ENCODE measurements at regions not wholly inside any gene's neighbourhood (a gene's known extent, or its start where the extent isn't known, plus 50 kb on each side); places are given as distances from the start of the nearest gene placed in this dataset.

GRCh38 chr14:98578204-98578603 is 693.8 kb downstream of the BCL11B start:
- DNase-seq (ENCODE audit: low spot score in 2 of 2) (no peak), ATAC-seq (ENCODE audit: low read depth) (no peak)
- Mint-ChIP-seq H3K36me3 (no peaks in the 10 kb centered on the region), H3K4me1 (no peaks in the 10 kb centered on the region), H3K27me3 (no peaks in the 10 kb centered on the region), H3K4me3 (no peak overlapping the region), H3K27ac (no peak overlapping the region), H3K9me3 (peaks cover 8% of the 10 kb centered on the region)

DNA sequence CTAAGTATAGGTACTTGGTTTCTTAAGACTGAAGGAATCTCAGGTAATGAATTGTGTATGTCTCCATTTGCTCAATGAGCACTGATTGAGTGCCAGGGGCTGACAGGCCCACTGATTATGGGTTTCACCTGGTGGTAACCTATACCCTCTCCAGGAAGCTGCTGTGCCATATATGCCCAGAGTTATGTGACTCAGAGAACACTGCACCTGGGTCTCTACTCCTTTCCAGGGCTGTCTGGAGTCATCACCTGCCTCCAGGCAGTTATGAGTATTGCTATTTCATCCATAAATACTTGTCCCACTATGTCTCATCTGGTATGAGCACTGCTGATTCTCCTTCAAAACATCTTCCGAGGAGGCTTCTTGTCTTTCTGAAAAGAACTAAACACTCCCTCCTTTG is 692.9 kb downstream of the BCL11B start:
- Mint-ChIP-seq H3K27me3 (no peaks in the 10 kb centered on the region), H3K9me3 (peaks cover 8% of the 10 kb centered on the region), H3K27ac (no peak overlapping the region), H3K4me3 (no peak overlapping the region), H3K36me3 (no peaks in the 10 kb centered on the region), H3K4me1 (no peaks in the 10 kb centered on the region)
- no peak for ATAC-seq (ENCODE audit: low read depth)
- no peak for DNase-seq (ENCODE audit: low spot score in 2 of 2)

DNA sequence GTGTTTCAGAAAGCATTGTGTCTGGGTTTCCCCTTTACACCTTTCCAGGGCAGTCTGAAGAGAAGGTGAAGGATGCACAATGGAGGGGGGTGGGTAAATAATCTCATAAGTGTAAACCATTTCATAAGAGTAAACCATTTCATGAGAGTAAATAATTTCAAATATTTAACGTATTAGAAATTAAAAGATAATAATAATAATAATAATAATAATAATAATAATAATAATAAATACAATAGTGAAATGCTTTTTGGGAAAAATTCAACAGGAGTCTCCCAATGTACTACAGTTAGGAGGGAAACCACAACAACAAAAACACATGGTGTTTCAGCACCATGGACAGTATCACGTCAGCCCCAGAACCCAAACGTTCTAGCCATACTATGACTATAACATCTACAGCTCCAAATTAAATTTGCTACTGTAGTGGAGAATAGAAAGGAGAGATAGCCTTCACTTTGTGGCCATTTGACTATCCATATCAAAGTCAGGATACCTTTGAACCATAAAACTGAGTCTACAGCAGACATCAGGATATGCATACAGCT is 691.8 kb downstream of the BCL11B start:
- Mint-ChIP-seq H3K27me3 (no peaks in the 10 kb centered on the region), H3K36me3 (no peaks in the 10 kb centered on the region), H3K4me3 (no peak overlapping the region), H3K27ac (no peak overlapping the region), H3K9me3 (peaks cover 10% of the 10 kb centered on the region), H3K4me1 (no peaks in the 10 kb centered on the region)
- DNase-seq (ENCODE audit: low spot score in 2 of 2) (no peak), ATAC-seq (ENCODE audit: low read depth) (no peak)

GRCh38 chr14:98582276-98582675 is 689.7 kb downstream of the BCL11B start:
- Mint-ChIP-seq H3K4me1 (no peaks in the 10 kb centered on the region), H3K4me3 (no peak overlapping the region), H3K27me3 (no peaks in the 10 kb centered on the region), H3K9me3 (peaks cover 10% of the 10 kb centered on the region), H3K36me3 (no peaks in the 10 kb centered on the region), H3K27ac (no peak overlapping the region)
- no peak for DNase-seq (ENCODE audit: low spot score in 2 of 2)
- no peak for ATAC-seq (ENCODE audit: low read depth)

- Mint-ChIP-seq H3K36me3 (no peaks in the 10 kb centered on the region), H3K4me1 (no peaks in the 10 kb centered on the region), H3K27ac (no peak overlapping the region), H3K9me3 (peaks cover 8% of the 10 kb centered on the region), H3K4me3 (no peak overlapping the region), H3K27me3 (no peaks in the 10 kb centered on the region)
- ATAC-seq (ENCODE audit: low read depth), result no peak
- no peak for DNase-seq (ENCODE audit: low spot score in 2 of 2)
Observed at GRCh38 chr14:98591161-98591560, 680.8 kb downstream of the BCL11B start.

GRCh38 chr14:98592611-98593170 is 679.3 kb downstream of the BCL11B start:
- Mint-ChIP-seq H3K27me3 (no peaks in the 10 kb centered on the region), H3K4me1 (no peaks in the 10 kb centered on the region), H3K27ac (no peak overlapping the region), H3K36me3 (no peaks in the 10 kb centered on the region), H3K4me3 (no peak overlapping the region), H3K9me3 (peaks cover 11% of the 10 kb centered on the region)
- ATAC-seq (ENCODE audit: low read depth) (no peak), DNase-seq (ENCODE audit: low spot score in 2 of 2) (no peak)

GRCh38 chr14:98593361-98593761 is 678.6 kb downstream of the BCL11B start:
- H3K27ac Mint-ChIP-seq, result no peak overlapping the region
- DNase-seq (ENCODE audit: low spot score in 2 of 2) (no peak), ATAC-seq (ENCODE audit: low read depth) (no peak)
- H3K4me1 Mint-ChIP-seq, result no peaks in the 10 kb centered on the region
- H3K36me3 Mint-ChIP-seq, result no peaks in the 10 kb centered on the region
- no peak overlapping the region for H3K4me3 Mint-ChIP-seq
- peaks cover 13% of the 10 kb centered on the region for H3K9me3 Mint-ChIP-seq
- no peaks in the 10 kb centered on the region for H3K27me3 Mint-ChIP-seq

DNA sequence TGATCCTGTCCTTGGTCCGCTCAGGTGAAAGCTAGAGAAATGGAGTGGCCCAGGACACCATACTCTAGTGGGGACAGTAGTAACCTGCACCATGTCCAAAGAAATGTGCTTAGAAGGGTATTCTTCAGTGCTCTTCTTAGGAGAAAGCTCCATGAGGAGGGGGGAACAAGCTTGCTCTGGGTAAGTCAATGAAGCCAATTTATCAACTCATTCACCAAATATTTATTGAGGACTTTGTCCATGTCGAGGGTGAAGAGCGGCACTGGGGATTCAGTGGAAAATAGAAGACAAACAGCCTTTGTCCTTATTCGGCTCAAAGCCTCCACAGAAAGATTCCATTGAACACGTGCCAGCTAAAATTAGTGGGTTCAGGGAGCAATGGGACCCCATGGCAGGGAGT is 677.8 kb downstream of the BCL11B start:
- Mint-ChIP-seq H3K36me3 (no peaks in the 10 kb centered on the region), H3K27ac (no peak overlapping the region), H3K9me3 (peaks cover 7% of the 10 kb centered on the region), H3K27me3 (no peaks in the 10 kb centered on the region), H3K4me1 (no peaks in the 10 kb centered on the region), H3K4me3 (no peak overlapping the region)
- no peak for DNase-seq (ENCODE audit: low spot score in 2 of 2)
- no peak for ATAC-seq (ENCODE audit: low read depth)

GRCh38 chr14:98598576-98598975 is 673.4 kb downstream of the BCL11B start:
- no peak for DNase-seq (ENCODE audit: low spot score in 2 of 2)

DNA sequence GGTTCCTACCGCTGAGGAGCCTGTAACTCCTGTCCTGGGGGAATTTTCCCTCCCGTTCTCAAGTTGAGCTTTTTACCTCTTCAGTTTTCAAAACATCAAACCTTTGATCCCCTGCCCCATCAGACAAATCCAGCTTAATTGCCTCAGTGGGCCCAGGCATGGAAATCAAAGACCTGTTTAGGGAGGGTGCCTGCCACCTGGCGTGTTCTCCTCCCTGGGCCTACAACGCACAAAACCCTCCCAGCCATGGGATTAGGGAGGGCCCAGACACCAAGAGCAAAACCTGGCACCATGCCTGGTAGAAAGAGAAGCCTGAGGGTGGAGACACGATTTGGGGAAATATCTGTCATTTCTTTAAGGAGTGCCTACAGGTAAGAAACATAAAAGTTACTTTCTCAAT is 672.9 kb downstream of the BCL11B start:
- Mint-ChIP-seq H3K27ac (no peak overlapping the region), H3K36me3 (no peaks in the 10 kb centered on the region), H3K9me3 (peaks cover 8% of the 10 kb centered on the region), H3K27me3 (no peaks in the 10 kb centered on the region), H3K4me3 (no peak overlapping the region), H3K4me1 (no peaks in the 10 kb centered on the region)
- no peak for DNase-seq (ENCODE audit: low spot score in 2 of 2)
- no peak for ATAC-seq (ENCODE audit: low read depth)

More at GRCh38 chr14:98598576-98598975, 673.4 kb downstream of the BCL11B start:
- ATAC-seq (ENCODE audit: low read depth), result no peak
- Mint-ChIP-seq H3K4me1 (no peaks in the 10 kb centered on the region), H3K27ac (no peak overlapping the region), H3K9me3 (peaks cover 8% of the 10 kb centered on the region), H3K36me3 (no peaks in the 10 kb centered on the region), H3K4me3 (no peak overlapping the region), H3K27me3 (no peaks in the 10 kb centered on the region)

DNA sequence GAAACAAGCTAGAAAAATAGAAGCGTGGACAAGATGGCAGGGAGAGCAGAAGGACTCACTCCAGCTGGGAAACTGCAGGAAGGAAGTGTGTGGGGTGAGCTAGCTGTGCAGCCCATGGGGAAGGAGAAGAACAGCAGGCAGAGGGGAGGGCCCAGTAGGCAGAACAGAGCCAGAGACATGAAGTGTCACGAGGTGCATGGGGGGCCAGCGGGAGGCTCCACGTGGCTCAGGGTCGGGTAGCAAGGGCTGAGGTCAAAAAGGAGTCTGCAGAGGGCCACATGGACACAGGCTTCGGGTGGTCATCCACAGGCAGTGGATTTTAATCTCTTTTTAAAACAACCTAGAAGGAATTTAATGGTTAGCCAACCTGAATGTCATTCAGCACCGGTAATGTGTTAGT is 669.0 kb downstream of the BCL11B start:
- H3K27me3 Mint-ChIP-seq, result no peaks in the 10 kb centered on the region
- H3K27ac Mint-ChIP-seq, result no peak overlapping the region
- H3K4me1 Mint-ChIP-seq, result no peaks in the 10 kb centered on the region

DNA sequence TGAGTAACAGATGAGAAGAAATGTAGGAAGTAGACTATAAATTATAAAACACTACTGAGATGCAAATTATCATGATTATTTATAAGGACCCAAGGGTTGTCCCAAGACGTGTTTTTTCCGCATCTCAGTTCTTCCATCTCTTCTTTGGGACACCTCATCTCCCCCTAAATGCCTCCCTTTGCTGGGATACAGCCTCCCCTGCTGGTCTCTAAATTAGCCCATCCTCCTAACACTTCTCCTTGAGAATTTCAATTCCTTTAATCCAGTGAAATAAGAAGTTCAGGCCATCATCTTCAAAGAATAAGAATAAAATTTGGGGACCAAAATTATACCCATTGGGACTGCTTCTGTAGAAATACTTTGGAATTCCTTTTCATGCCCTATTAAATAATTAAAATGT is 667.0 kb downstream of the BCL11B start:
- H3K27me3 Mint-ChIP-seq, result no peaks in the 10 kb centered on the region
- ATAC-seq (ENCODE audit: low read depth) (no peak), DNase-seq (ENCODE audit: low spot score in 2 of 2) (no peak)
- H3K9me3 Mint-ChIP-seq, result peaks cover 2% of the 10 kb centered on the region
- H3K4me1 Mint-ChIP-seq, result no peaks in the 10 kb centered on the region
- peaks cover 1% of the 10 kb centered on the region for H3K36me3 Mint-ChIP-seq
- no peak overlapping the region for H3K4me3 Mint-ChIP-seq
- H3K27ac Mint-ChIP-seq, result no peak overlapping the region

More for the DNA sequence above, 669.0 kb downstream of the BCL11B start:
- peaks cover 3% of the 10 kb centered on the region for H3K9me3 Mint-ChIP-seq
- ATAC-seq (ENCODE audit: low read depth) (no peak), DNase-seq (ENCODE audit: low spot score in 2 of 2) (no peak)
- H3K4me3 Mint-ChIP-seq, result no peak overlapping the region
- peaks cover 1% of the 10 kb centered on the region for H3K36me3 Mint-ChIP-seq

DNA sequence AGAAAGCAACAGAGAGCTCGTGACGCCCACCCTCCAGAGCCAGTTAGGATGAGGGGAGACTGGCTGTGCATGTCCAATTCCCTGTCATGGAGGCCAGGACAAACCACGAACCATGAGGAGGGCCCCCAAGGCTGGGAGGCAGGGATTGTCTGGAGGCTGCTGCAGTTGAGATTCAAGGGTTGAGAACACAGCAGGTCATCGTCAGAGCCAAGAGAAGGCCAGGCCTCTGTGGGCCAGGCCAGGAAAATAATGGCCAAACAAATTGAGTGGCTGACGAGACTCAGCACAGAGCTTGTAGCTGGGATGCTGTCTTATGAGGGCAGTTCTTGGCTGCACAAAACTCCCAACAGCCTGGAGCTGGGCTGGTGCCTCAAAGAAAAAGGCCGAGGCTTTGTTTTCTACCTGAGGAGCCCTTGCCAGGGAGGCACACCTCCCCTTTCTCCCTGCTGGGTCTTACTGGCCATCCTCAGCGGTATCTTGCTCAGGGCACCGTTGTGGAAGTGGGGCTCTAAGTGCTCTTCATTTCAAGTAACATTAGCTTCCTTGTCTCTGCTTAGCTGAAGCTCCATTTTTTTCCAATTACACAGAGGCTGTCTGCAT is 665.9 kb downstream of the BCL11B start:
- Mint-ChIP-seq H3K36me3 (peaks cover 1% of the 10 kb centered on the region), H3K4me1 (no peaks in the 10 kb centered on the region), H3K4me3 (no peak overlapping the region), H3K9me3 (peaks cover 2% of the 10 kb centered on the region), H3K27ac (no peak overlapping the region), H3K27me3 (no peaks in the 10 kb centered on the region)
- no peak for DNase-seq (ENCODE audit: low spot score in 2 of 2)
- ATAC-seq (ENCODE audit: low read depth), result no peak

GRCh38 chr14:98606816-98607215 is 665.2 kb downstream of the BCL11B start:
- H3K9me3 Mint-ChIP-seq, result peaks cover 2% of the 10 kb centered on the region
- no peak for DNase-seq (ENCODE audit: low spot score in 2 of 2)

GRCh38 chr14:98607341-98607910 is 664.6 kb downstream of the BCL11B start:
- no peaks in the 10 kb centered on the region for H3K4me1 Mint-ChIP-seq
- DNase-seq (ENCODE audit: low spot score in 2 of 2), result no peak
- ATAC-seq (ENCODE audit: low read depth), result no peak
- peaks cover 2% of the 10 kb centered on the region for H3K9me3 Mint-ChIP-seq
- no peaks in the 10 kb centered on the region for H3K27me3 Mint-ChIP-seq
- no peak overlapping the region for H3K27ac Mint-ChIP-seq
- H3K36me3 Mint-ChIP-seq, result peaks cover 1% of the 10 kb centered on the region
- H3K4me3 Mint-ChIP-seq, result no peak overlapping the region

More at GRCh38 chr14:98606816-98607215, 665.2 kb downstream of the BCL11B start:
- no peak overlapping the region for H3K27ac Mint-ChIP-seq
- no peak overlapping the region for H3K4me3 Mint-ChIP-seq
- no peak for ATAC-seq (ENCODE audit: low read depth)
- H3K36me3 Mint-ChIP-seq, result peaks cover 1% of the 10 kb centered on the region
- no peaks in the 10 kb centered on the region for H3K27me3 Mint-ChIP-seq
- H3K4me1 Mint-ChIP-seq, result no peaks in the 10 kb centered on the region
